IPS-18a (cell line): ENCODE measurements at regions not wholly inside any gene's neighbourhood (a gene's known extent, or its start where the extent isn't known, plus 50 kb on each side); places are given as distances from the start of the nearest gene placed in this dataset.
"Not testable (repeated sequence)": the region's sequence is repeated elsewhere in the genome, so short reads cannot be mapped to it uniquely, and the experiment has no call there.

Experiments
- H3K27ac ChIP-seq: one replicate; pipeline ENCODE4 v1.5.1; 2013; ENCODE audit warnings: low read length
- H3K27me3 ChIP-seq: one replicate; pipeline ENCODE4 v1.6.1; 2013; ENCODE audit warnings: mild to moderate bottlenecking, low read length; ENCODE audit not compliant: control insufficient read depth, insufficient read depth
- H3K36me3 ChIP-seq: one replicate; pipeline ENCODE4 v1.6.1; 2013; ENCODE audit warnings: low read depth, low read length; ENCODE audit not compliant: control insufficient read depth
- H3K4me1 ChIP-seq: one replicate; pipeline ENCODE4 v1.6.1; 2013; ENCODE audit warnings: low read depth, low read length; ENCODE audit not compliant: control insufficient read depth
- H3K4me3 ChIP-seq: one replicate; pipeline ENCODE4 v1.5.1; 2013; ENCODE audit warnings: low read length
- H3K9ac ChIP-seq: one replicate; pipeline ENCODE4 v1.6.1; 2013; ENCODE audit warnings: mild to moderate bottlenecking, low read length, moderate library complexity
- H3K9me3 ChIP-seq: one replicate; pipeline ENCODE4 v1.6.1; 2013; ENCODE audit warnings: low read depth, low read length; ENCODE audit not compliant: control insufficient read depth

DNA sequence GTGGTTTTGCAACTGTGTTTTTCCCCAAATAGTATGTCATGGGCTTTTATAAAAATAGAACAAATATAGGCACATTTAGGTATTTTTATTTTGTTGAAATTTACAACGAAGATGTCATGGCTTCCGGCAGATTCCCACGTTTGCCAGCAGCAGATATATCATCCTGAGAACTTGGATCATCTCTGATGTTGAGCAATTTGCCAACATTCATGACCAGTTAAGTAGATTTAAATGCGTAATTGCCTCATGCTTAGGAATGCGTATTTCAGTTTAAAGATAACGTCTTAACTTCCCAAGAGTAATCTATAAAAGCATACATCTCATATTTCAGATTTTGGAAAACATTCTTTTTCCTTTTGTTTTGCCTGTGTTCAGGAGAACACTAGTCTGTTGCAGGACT is 457.8 kb downstream of the QKI start:
- no peaks in the 10 kb centered on the region for H3K27me3 ChIP-seq
- no peaks in the 10 kb centered on the region for H3K9me3 ChIP-seq
- no peak overlapping the region for H3K4me3 ChIP-seq
- no peak overlapping the region for H3K27ac ChIP-seq
- H3K36me3 ChIP-seq, result no peaks in the 10 kb centered on the region
- no peaks in the 10 kb centered on the region for H3K4me1 ChIP-seq
- H3K9ac ChIP-seq, result no peak overlapping the region

DNA sequence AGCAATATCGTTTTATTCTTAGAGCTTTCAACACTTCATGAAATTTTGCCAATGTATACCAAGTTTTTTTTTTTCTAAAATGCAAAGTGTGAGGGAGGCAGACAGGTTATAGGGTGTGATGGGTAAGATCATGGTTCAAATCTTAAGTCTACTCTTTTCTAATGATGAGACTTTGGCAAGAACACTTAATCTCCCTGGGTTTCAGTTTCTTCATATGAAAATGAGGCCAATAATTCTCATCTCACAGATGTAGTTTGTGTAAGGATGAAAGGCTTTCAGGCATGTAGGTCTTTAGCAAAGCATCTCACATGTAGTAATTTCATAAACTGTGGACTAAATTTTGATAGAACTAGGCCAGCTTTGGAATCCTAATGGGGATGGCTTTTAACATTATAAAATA is 457.1 kb downstream of the QKI start:
- H3K9ac ChIP-seq, result no peak overlapping the region
- H3K27me3 ChIP-seq, result no peaks in the 10 kb centered on the region

GRCh38 chr6:163867518-163868292 is 453.2 kb downstream of the QKI start:
- peaks cover 4% of the 10 kb centered on the region for H3K4me1 ChIP-seq
- H3K36me3 ChIP-seq, result no peaks in the 10 kb centered on the region
- H3K27ac ChIP-seq, result no peak overlapping the region
- no peak overlapping the region for H3K9ac ChIP-seq
- no peaks in the 10 kb centered on the region for H3K27me3 ChIP-seq
- H3K4me3 ChIP-seq, result no peak overlapping the region
- no peaks in the 10 kb centered on the region for H3K9me3 ChIP-seq

More for the DNA sequence above, 457.1 kb downstream of the QKI start:
- H3K27ac ChIP-seq, result no peak overlapping the region
- H3K4me1 ChIP-seq, result no peaks in the 10 kb centered on the region
- no peaks in the 10 kb centered on the region for H3K9me3 ChIP-seq
- no peaks in the 10 kb centered on the region for H3K36me3 ChIP-seq
- no peak overlapping the region for H3K4me3 ChIP-seq

DNA sequence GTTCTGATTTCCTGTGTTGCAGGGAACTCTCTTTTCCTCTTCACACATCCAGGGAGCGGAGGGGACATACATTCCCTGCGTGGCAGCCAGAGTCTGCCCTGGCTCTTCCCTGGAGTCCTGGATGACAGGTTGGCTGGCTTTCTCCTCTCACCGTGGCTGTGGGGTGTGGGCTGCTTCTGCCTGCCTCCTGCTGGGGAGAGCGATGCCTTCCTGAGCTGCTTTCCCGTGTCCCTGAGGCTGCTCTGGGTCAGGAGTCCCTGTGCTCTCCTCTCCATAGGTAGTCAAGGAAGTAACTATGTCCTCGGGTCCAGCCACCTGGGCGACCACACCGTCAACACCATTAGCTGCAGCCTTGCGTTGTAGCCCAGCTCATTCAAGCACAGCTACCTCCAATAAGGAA is 451.7 kb downstream of the QKI start:
- Histone ChIP-seq H3K4me3 (no peak overlapping the region), H3K27ac (no peak overlapping the region), H3K9ac (no peak overlapping the region), H3K4me1 (peaks cover 4% of the 10 kb centered on the region), H3K9me3 (no peaks in the 10 kb centered on the region), H3K27me3 (no peaks in the 10 kb centered on the region), H3K36me3 (no peaks in the 10 kb centered on the region)

DNA sequence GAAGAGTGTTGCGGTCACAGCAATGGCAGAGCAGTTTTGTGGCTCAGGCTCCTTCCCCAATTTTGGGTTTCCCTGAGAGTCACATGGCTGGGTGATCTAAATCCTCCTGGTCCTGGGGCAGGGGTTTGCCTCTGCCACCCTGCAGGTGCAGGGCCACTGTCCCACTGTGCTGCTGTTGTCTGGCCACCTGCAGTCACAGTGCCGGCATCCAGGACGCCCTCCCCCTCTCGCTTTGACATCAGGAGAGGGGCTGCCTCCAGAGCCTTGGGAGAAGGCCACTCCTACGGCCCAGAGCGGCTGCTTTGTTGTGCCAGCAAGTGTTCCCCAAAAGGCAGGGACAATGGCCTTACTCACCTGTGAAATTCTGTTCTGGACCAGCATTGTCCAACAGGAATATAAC is 449.0 kb downstream of the QKI start:
- Histone ChIP-seq H3K4me3 (no peak overlapping the region), H3K9me3 (no peaks in the 10 kb centered on the region), H3K36me3 (no peaks in the 10 kb centered on the region), H3K4me1 (peaks cover 4% of the 10 kb centered on the region), H3K9ac (no peak overlapping the region), H3K27ac (no peak overlapping the region), H3K27me3 (no peaks in the 10 kb centered on the region)

GRCh38 chr6:163862701-163863100 is 448.2 kb downstream of the QKI start:
- Histone ChIP-seq H3K36me3 (no peaks in the 10 kb centered on the region), H3K4me1 (peaks cover 4% of the 10 kb centered on the region), H3K9ac (no peak overlapping the region), H3K27me3 (no peaks in the 10 kb centered on the region), H3K9me3 (no peaks in the 10 kb centered on the region), H3K27ac (no peak overlapping the region), H3K4me3 (no peak overlapping the region)

DNA sequence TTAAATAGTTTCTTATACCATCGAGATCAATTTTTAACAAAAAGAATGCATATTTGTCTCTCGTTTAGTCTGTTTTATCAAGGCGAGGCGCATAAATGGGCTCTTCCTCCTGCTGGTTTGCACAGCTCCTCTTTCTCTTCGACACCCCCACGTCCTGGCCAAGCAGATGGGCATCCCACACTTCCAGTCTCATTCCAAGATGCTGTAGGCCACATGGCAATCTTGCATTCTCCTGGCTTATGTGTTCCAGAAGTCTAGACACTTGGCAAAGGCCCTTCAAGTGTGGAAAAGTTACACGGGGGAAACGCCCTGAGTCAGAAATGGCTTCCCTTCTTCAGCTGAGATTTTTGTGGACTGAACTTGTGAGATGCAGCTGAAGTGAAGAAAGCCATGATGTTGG is 447.1 kb downstream of the QKI start:
- Histone ChIP-seq H3K36me3 (no peaks in the 10 kb centered on the region), H3K4me1 (peaks cover 4% of the 10 kb centered on the region), H3K27me3 (no peaks in the 10 kb centered on the region), H3K4me3 (no peak overlapping the region), H3K27ac (no peak overlapping the region), H3K9ac (no peak overlapping the region), H3K9me3 (no peaks in the 10 kb centered on the region)

DNA sequence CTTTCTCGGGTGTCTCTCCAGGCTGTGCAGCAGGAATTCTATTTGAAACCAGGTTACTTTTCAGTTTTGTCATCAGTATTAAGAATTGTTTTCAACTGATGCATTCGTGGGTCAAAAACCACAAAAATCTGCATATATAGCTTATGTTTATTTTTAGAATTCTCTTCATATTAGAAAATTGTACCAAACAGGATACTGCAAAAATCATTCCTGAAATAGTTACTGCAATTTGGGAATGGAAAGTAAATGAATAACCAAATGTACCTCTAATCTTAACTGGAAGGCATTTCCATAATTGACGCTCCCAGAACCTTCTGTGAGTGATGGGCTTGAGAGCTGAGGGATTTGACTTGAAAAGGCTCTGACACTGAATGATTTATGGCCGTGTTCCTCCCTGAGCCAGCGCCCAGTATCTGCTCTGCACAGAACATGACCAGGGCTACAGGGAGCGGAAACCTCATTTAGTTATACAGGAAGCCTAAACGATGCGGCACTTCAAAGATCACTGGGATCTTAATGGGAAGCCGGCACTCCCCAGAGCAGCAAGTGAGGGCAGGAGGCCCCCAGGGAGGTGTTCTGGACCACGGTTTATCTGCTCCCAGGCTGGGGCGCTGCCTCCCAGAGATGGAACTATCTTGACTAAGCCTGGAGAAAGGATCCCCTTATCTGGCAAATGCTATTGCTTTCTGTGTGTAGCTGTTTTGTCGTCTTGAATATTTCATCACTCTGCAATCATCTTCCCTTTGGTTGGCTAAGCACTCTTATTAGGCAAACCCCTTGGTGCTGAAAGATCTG is 446.0 kb downstream of the QKI start:
- H3K27me3 ChIP-seq, result no peaks in the 10 kb centered on the region
- peaks cover 4% of the 10 kb centered on the region for H3K4me1 ChIP-seq
- H3K27ac ChIP-seq, result no peak overlapping the region
- H3K36me3 ChIP-seq, result no peaks in the 10 kb centered on the region
- H3K9ac ChIP-seq, result no peak overlapping the region
- H3K4me3 ChIP-seq, result no peak overlapping the region
- no peaks in the 10 kb centered on the region for H3K9me3 ChIP-seq

DNA sequence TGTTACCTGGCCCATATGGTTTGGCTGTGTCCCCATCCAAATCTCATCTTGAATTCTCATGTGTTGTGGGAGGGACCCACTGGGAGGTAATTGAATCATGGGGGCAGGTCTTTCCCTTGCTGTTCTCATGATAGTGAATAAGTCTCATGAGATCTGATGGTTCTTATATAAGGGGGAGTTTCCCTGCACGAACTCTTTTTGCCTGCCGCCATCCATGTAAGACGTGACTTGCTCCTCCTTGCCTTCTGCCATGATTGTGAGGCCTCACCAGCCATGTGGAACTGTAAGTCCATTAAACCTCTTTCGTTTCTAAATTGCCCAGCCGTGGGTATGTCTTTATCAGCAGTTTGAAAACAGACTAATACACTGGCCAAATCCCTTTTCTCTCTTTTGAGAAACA is 444.4 kb downstream of the QKI start:
- not testable (repeated sequence) for H3K9ac ChIP-seq, H3K4me1 ChIP-seq, H3K27ac ChIP-seq, H3K9me3 ChIP-seq, H3K36me3 ChIP-seq, H3K4me3 ChIP-seq, H3K27me3 ChIP-seq

GRCh38 chr6:163857421-163857820 is 442.9 kb downstream of the QKI start:
- no peak overlapping the region for H3K9ac ChIP-seq
- H3K4me3 ChIP-seq, result no peak overlapping the region
- H3K36me3 ChIP-seq, result no peaks in the 10 kb centered on the region
- H3K4me1 ChIP-seq, result no peaks in the 10 kb centered on the region
- H3K9me3 ChIP-seq, result no peaks in the 10 kb centered on the region
- no peaks in the 10 kb centered on the region for H3K27me3 ChIP-seq
- H3K27ac ChIP-seq, result no peak overlapping the region

DNA sequence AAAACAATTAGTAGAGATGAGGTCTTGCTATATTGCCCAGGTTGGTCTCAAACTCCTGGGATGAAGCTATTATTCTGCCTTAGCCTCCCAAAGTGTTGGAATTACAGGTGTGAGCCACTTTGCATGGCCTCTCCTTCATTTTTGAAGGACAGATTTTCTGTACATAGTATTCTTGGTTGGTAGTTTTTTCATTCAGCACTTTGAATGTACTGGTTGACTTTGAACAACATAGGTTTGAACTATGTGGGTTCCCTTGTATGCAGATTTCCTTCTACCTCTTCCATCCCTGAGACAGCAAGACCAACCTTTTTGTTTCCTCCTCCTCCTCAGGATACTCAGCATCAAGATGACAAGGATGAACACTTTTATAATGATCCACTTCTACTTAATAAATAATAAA is 436.4 kb downstream of the QKI start:
- no peaks in the 10 kb centered on the region for H3K36me3 ChIP-seq

DNA sequence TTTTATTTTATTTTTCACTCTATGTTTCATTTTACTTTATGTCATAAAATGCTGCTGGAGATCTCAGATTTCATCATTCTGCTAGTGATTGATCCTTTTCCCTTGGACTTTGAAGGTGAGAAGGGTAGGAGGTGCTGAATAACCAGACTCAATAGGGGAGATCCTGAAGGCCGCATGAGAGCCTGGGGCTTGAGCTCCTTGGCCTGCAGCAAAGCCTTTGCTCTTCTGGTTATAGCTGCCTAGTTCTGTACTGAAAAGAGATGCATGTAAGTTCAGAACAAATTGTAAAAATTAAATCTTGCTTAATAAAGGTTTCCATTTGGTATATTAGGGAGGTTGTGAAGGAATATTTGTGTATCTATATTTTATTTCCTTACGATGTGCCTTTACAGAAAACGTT is 430.2 kb downstream of the QKI start:
- Histone ChIP-seq H3K27ac (no peak overlapping the region), H3K36me3 (no peaks in the 10 kb centered on the region), H3K27me3 (no peaks in the 10 kb centered on the region), H3K9ac (no peak overlapping the region), H3K9me3 (no peaks in the 10 kb centered on the region), H3K4me3 (no peak overlapping the region), H3K4me1 (no peaks in the 10 kb centered on the region)

More for the DNA sequence above, 436.4 kb downstream of the QKI start:
- Histone ChIP-seq H3K27ac (no peak overlapping the region), H3K9me3 (peaks cover 7% of the 10 kb centered on the region), H3K27me3 (no peaks in the 10 kb centered on the region), H3K4me3 (no peak overlapping the region), H3K4me1 (no peaks in the 10 kb centered on the region), H3K9ac (no peak overlapping the region)
